ENCODE measurements at regions not wholly inside any gene's neighbourhood (a gene's known extent, or its start where the extent isn't known, plus 50 kb on each side); places are given as distances from the start of the nearest gene placed in this dataset.

- Mint-ChIP-seq H3K9me3 (ENCODE audit: unreplicated experiment) (no peaks in the 10 kb centered on the region), H3K4me3 (ENCODE audit: unreplicated experiment) (no peak overlapping the region), H3K36me3 (ENCODE audit: unreplicated experiment) (no peaks in the 10 kb centered on the region), H3K27me3 (ENCODE audit: unreplicated experiment) (no peaks in the 10 kb centered on the region), H3K4me1 (ENCODE audit: unreplicated experiment) (no peaks in the 10 kb centered on the region), H3K27ac (ENCODE audit: unreplicated experiment) (no peak overlapping the region)
- TF ChIP-seq CTCF (IDR thresholded peaks at IDR 0.05), result no peak
- DNase-seq (ENCODE audit: extremely low spot score, unreplicated experiment), result no peak
Observed at GRCh38 chr4:138904793-138905192, 110.8 kb upstream of the NOCT start.

GRCh38 chr4:138903185-138903584 lies 112.4 kb upstream of the NOCT start:
- H3K4me3 Mint-ChIP-seq (ENCODE audit: unreplicated experiment), result no peak overlapping the region
- DNase-seq (ENCODE audit: extremely low spot score, unreplicated experiment), result no peak
- no peak overlapping the region for H3K27ac Mint-ChIP-seq (ENCODE audit: unreplicated experiment)
- H3K9me3 Mint-ChIP-seq (ENCODE audit: unreplicated experiment), result no peaks in the 10 kb centered on the region
- no peaks in the 10 kb centered on the region for H3K27me3 Mint-ChIP-seq (ENCODE audit: unreplicated experiment)
- no peaks in the 10 kb centered on the region for H3K4me1 Mint-ChIP-seq (ENCODE audit: unreplicated experiment)
- no peaks in the 10 kb centered on the region for H3K36me3 Mint-ChIP-seq (ENCODE audit: unreplicated experiment)
- TF ChIP-seq CTCF (IDR thresholded peaks at IDR 0.05), result no peak

GRCh38 chr4:138902705-138903104 lies 112.9 kb upstream of the NOCT start:
- H3K4me1 Mint-ChIP-seq (ENCODE audit: unreplicated experiment), result peaks cover 4% of the 10 kb centered on the region
- no peak for TF ChIP-seq CTCF (IDR thresholded peaks at IDR 0.05)
- no peaks in the 10 kb centered on the region for H3K9me3 Mint-ChIP-seq (ENCODE audit: unreplicated experiment)
- DNase-seq (ENCODE audit: extremely low spot score, unreplicated experiment), result no peak
- no peaks in the 10 kb centered on the region for H3K27me3 Mint-ChIP-seq (ENCODE audit: unreplicated experiment)
- no peaks in the 10 kb centered on the region for H3K36me3 Mint-ChIP-seq (ENCODE audit: unreplicated experiment)
- no peak overlapping the region for H3K27ac Mint-ChIP-seq (ENCODE audit: unreplicated experiment)
- no peak overlapping the region for H3K4me3 Mint-ChIP-seq (ENCODE audit: unreplicated experiment)

GRCh38 chr4:138901177-138901576 lies 114.4 kb upstream of the NOCT start:
- no peaks in the 10 kb centered on the region for H3K36me3 Mint-ChIP-seq (ENCODE audit: unreplicated experiment)
- H3K27me3 Mint-ChIP-seq (ENCODE audit: unreplicated experiment), result no peaks in the 10 kb centered on the region
- no peaks in the 10 kb centered on the region for H3K9me3 Mint-ChIP-seq (ENCODE audit: unreplicated experiment)
- TF ChIP-seq CTCF (IDR thresholded peaks at IDR 0.05), result no peak
- no peak overlapping the region for H3K27ac Mint-ChIP-seq (ENCODE audit: unreplicated experiment)
- no peak for DNase-seq (ENCODE audit: extremely low spot score, unreplicated experiment)
- no peak overlapping the region for H3K4me3 Mint-ChIP-seq (ENCODE audit: unreplicated experiment)
- H3K4me1 Mint-ChIP-seq (ENCODE audit: unreplicated experiment), result peaks cover 5% of the 10 kb centered on the region

- Mint-ChIP-seq H3K27ac (ENCODE audit: unreplicated experiment) (no peak overlapping the region), H3K9me3 (ENCODE audit: unreplicated experiment) (no peaks in the 10 kb centered on the region), H3K4me1 (ENCODE audit: unreplicated experiment) (peaks cover 5% of the 10 kb centered on the region), H3K27me3 (ENCODE audit: unreplicated experiment) (no peaks in the 10 kb centered on the region), H3K4me3 (ENCODE audit: unreplicated experiment) (no peak overlapping the region), H3K36me3 (ENCODE audit: unreplicated experiment) (no peaks in the 10 kb centered on the region)
- TF ChIP-seq CTCF (IDR thresholded peaks at IDR 0.05), result no peak
- no peak for DNase-seq (ENCODE audit: extremely low spot score, unreplicated experiment)
Observed at GRCh38 chr4:138899999-138900398, 115.6 kb upstream of the NOCT start.
